Epithelial cell of prostate (primary cell): ENCODE measurements at regions not wholly inside any gene's neighbourhood (a gene's known extent, or its start where the extent isn't known, plus 50 kb on each side); places are given as distances from the start of the nearest gene placed in this dataset.

Source experiments
- DNase-seq: peaks from one replicate; pipeline ENCODE4 v3.0.0-alpha.2; 2011; ENCODE audit warnings: low read depth, low spot score
- H3K27ac ChIP-seq: fragments of 450-650 bp; 2 replicates; pipeline ENCODE4 v1.5.1; 2017; ENCODE audit warnings: mild to moderate bottlenecking

- no peak for DNase-seq
- H3K27ac ChIP-seq = no peak overlapping the region
Measured at GRCh38 chr1:90174246-90174645, 179.3 kb downstream of the ZNF326 start.

- peak overlapping the region; percentile 31 for H3K27ac ChIP-seq
- peak; percentile 78 for DNase-seq
Measured at GRCh38 chr1:90162216-90162615, 167.3 kb downstream of the ZNF326 start.

- H3K27ac ChIP-seq = peak overlapping the region; percentile 31
- no peak for DNase-seq
Measured at GRCh38 chr1:90161625-90162024, 166.7 kb downstream of the ZNF326 start.

GRCh38 chr1:90155721-90156487, 161.0 kb downstream of the ZNF326 start:
- H3K27ac ChIP-seq = no peak overlapping the region
- no peak for DNase-seq

GRCh38 chr1:90154711-90155110, 159.8 kb downstream of the ZNF326 start:
- H3K27ac ChIP-seq = no peak overlapping the region
- no peak for DNase-seq

GRCh38 chr1:90149101-90149500, 154.2 kb downstream of the ZNF326 start:
- no peak for DNase-seq
- H3K27ac ChIP-seq = no peak overlapping the region

- DNase-seq = no peak
- H3K27ac ChIP-seq = no peak overlapping the region
Measured at GRCh38 chr1:90147093-90147492, 152.2 kb downstream of the ZNF326 start.

GRCh38 chr1:90144820-90145219, 149.9 kb downstream of the ZNF326 start:
- no peak for DNase-seq
- no peak overlapping the region for H3K27ac ChIP-seq

DNA sequence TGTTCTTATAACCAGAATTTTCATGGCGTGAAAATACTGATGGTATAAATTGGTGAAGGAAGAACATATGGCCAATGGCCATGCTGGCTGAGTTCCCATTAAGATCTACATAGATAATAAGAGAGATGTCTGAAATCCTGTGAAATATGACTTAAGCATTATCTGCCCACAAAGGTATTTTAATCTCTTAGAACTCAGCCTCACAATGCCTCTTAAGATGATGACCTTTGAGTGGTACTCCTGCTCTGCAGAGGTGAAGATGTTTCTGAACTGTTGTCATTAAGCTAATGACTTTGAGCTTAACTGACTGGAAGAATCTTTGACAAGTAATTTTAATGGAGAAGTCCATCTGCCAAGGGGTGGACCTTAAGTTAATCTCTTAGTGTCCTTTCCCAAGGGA, 148.7 kb downstream of the ZNF326 start:
- DNase-seq = no peak
- no peak overlapping the region for H3K27ac ChIP-seq

GRCh38 chr1:90142697-90143096, 147.8 kb downstream of the ZNF326 start:
- no peak for DNase-seq

GRCh38 chr1:90139837-90140236, 144.9 kb downstream of the ZNF326 start:
- H3K27ac ChIP-seq = no peak overlapping the region
- DNase-seq = no peak

More at GRCh38 chr1:90142697-90143096, 147.8 kb downstream of the ZNF326 start:
- H3K27ac ChIP-seq = no peak overlapping the region

DNA sequence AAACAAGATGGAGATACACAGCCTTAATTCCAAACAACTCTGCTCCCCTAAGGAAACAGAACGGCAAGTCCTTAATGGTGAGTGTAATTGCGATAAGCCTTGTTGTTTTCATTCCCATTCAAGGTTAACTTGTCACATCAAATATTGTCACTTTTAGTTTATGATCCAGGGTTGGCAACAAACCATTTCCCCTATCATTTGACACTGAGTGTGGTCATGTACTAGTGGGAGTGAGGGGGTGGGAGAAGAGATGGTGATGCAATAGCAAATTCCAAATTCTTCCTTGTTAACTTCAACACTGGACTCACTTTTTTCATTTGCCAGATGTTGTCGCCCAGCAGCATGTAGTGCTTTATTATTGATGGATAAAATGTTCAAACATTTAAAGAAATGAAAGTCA, 140.4 kb downstream of the ZNF326 start:
- no peak for DNase-seq
- H3K27ac ChIP-seq = no peak overlapping the region

GRCh38 chr1:90134175-90134955, 139.5 kb downstream of the ZNF326 start:
- DNase-seq = no peak
- H3K27ac ChIP-seq = no peak overlapping the region

DNA sequence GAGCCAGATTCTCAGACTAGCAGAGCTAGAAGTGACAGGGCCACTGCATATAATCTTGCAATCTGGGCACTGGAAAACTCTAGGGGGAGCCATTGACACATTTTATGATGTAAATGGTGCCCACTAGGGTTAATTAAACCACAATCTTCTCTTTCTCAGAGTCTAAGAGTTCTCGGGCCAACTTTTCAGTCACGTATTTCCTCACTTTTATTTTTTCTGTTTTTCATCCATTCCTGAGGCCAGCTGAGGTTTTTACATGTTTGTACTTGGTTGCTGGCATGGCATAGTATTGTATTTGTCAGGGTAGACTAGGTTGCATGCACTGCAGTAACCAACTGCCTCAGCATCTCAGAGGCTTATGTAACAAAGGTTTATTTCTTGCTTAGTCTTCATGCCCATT, 138.2 kb downstream of the ZNF326 start:
- no peak overlapping the region for H3K27ac ChIP-seq
- peak; percentile 16 for DNase-seq

DNA sequence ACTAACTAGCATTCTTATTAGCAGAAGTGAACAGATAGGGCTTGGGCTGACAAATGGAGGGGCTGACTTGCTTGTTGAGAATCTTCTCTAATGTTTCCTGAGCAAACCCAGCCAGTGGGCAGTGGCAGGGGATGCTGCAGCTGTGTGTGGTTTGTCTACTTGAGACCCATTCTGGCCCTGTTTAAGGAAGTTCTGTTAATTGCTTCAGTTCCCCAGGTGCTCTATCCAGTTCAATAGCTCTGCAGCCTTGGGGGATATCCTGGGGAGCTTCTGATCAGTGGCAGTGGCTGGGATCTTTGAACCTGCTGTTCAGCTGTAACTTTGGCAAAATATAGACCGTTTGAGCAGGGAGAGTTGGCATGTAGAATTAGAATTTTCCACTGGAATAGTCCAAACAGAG, 137.4 kb downstream of the ZNF326 start:
- no peak for DNase-seq
- no peak overlapping the region for H3K27ac ChIP-seq

DNA sequence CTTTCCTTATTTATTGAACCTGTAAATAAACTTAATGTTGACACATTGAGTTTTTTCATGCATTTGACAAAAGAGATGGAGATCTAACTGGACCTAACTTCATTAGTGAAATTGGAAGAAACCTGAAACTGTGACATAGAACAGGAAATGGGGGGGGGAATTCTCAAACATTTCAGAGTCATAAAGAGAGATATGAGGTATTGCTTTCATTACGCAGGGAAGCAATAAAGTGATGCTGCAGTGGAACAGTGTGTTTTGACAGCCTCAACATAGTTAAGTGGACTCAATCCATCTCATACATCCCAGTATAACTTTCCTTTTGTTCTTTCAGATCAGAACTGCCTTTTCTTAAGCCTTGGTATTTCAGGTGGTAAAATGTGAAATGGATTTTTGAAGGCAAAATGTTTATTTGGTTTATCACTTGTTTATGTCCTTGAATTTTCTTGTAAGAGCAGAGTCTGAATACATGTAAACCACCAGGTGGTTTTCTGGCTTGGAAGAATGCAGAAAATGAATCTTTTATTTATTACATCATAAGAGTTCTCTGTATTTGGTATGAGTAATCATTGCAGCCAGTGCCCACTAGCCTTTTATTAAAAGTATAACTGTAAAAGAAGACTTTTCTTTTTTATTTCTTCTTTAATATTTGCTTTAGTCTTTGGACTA, 132.5 kb downstream of the ZNF326 start:
- no peak for DNase-seq
- H3K27ac ChIP-seq = no peak overlapping the region

DNA sequence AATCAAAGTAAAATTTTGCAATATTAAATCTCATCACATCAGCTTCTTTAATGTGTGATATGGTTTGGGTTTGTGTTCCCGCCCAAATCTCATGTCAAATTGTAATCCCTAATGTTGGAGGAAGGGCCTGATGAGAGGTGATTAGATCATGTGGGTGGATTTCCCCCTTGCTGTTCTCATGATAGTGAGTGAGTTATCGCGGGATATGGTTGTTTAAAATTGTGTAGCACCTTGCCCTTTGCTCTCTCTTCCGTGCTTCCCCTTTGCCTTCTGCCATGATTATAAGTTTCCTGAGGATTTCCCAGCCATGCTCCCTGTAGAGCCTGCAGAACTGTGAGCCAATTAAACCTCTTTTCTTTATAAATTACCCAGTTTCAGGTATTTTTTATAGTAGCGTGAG, 131.9 kb downstream of the ZNF326 start:
- DNase-seq = no peak
- no peak overlapping the region for H3K27ac ChIP-seq

GRCh38 chr1:90122654-90123340, 127.9 kb downstream of the ZNF326 start:
- H3K27ac ChIP-seq = no peak overlapping the region
- DNase-seq = no peak

DNA sequence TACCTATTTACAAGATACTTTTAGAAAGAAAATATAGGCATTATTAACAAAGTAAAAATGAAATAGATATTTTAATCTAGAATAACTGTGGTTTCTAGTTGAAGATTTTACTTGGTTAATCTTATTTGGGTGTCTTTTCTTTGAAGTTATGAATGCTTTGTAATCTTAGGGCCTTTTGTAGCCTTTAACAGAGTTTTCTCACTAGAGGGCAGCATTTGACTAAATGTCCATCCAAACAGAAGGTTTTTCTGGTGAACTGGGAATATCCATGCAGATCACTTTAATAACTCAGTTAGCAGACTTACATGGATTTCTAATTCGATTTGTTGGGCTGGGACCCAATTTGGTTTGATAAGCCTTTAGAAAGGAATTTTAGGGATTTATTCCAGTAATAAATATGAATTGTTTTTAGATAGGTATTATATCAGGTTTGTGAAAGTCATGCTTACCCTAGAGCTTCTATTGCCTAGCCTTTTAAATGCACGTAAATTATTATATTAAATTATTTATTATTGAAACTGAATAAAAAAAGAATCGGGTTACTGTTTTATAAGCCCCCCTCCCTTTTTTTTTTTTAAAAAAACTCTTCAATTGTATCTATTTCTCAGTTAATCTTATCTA, 119.7 kb downstream of the ZNF326 start:
- no peak overlapping the region for H3K27ac ChIP-seq
- no peak for DNase-seq

DNA sequence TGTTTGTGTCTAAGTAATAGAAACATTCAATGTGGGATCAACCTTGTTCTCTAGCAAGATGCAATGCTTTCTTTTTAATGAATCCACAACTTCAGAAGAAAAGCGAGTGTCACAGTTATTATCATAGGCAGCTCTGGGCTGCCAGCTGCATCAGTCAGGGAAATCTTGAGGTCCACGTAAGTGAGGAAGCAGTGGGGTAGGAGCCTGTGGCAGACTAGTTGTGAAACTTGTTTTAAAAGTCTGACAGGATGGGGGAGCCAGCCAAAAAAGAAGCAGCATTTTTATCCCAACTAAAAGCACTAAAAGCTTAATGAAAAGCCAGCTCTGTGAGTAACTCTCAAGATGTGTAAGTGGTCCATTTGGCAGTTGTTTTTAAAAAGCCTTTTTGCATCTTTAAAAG, 113.1 kb downstream of the ZNF326 start:
- DNase-seq = no peak
- H3K27ac ChIP-seq = no peak overlapping the region
